HTR-8/SVneo (cell line): ENCODE measurements at regions not wholly inside any gene's neighbourhood (a gene's known extent, or its start where the extent isn't known, plus 50 kb on each side); places are given as distances from the start of the nearest gene placed in this dataset.
"Not testable (repeated sequence)": the region's sequence is repeated elsewhere in the genome, so short reads cannot be mapped to it uniquely, and the experiment has no call there.

Source experiments
- DNase-seq: peaks from one replicate; pipeline ENCODE4 v3.0.0; 2011; ENCODE audit warnings: low spot score, mixed read lengths; ENCODE audit not compliant: insufficient read length
- FAIRE-seq: peaks from 2 replicates; lab custom pipeline; 2011; peaks lifted over from hg19 to GRCh38; lab: Jason Lieb, UNC

DNA sequence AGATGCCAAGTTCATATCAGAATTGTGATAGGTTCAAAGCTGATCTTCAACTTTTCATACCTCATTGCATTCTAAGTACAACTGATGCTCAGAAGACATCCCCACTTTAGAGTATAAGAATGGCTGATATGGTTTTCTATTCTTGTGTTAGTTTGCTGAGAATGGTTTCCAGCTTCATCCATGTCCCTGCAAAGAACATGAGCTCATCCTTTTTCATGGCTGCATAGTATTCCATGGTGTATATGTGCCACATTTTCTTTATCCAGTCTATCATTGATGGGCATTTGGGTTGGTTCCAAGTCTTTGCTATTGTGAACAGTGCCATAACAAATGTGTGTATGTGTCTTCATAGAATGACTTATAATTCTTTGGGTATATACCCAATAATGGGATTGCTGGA lies 184.5 kb upstream of the RBM19 start:
- DNase-seq, FAIRE-seq: not testable (repeated sequence)

DNA sequence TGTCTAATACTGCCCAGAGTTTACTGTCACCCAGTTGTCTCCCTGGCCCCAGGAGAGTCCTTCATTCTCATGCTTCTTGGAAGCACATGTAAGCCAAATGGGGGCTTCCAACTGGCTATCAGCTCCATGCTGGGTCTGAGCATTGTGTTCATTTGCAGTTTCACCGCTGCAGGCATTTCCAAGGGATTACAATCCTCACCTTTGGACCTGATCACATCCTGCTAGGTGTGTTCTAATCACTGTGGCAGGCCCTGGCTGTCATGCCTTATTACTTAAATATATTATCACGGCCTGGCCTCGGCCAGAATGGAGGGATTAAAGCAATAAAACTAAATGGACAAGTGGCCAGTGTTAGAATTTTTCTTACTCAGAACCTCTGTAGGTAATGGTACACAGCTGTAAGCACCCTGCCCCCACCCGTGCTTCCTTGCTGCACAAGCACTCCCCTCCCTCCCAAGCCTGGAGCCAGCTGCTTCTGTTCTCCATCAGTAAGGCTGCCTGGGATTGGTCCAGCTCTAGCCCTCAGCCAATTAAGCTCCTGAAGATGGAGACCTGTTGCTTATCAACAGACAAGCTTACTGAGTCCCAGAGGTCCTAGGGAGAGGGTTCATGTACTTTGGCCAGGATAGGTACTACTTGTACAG lies 175.9 kb upstream of the RBM19 start:
- DNase-seq (no peak), FAIRE-seq (no peak)

DNA sequence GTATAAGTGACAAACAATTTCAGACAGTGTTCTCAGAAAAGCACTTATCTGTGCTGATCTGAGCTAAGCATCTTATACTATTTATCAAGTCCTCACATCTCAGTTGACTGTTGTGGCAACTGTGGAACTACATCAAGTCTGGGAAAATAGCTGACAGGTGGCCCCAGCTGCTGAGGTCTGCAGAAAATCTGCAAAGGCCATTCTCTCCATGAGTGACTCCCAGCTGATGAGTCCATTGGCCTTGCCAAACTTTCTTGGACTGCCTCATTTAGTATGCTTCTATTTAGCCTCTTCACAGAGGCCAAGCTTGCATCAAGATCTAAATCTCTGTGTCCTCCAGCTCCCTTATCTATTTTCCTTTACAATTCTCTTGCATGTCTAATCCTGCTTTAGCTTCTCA lies 174.5 kb upstream of the RBM19 start:
- FAIRE-seq (no peak), DNase-seq (no peak)

DNA sequence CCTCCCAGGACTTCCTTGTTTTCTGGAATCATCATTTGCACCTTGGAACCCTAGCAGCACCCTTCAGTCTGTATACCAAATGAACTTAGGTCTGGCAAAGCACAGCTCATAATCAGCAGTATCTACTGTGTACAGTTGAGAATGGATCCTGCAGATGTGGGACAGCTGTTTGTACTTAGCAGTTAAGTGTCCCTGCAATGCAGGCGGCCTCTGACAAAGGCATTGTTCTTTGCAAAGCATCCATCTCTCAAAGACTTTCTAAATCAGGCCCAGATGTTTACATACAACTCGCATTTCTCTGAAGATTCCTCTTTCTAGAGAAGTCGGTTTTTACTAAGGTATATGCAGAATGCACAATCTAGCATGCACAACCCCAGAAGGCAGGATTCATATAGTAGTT lies 170.5 kb upstream of the RBM19 start:
- no peak for DNase-seq
- no peak for FAIRE-seq

DNA sequence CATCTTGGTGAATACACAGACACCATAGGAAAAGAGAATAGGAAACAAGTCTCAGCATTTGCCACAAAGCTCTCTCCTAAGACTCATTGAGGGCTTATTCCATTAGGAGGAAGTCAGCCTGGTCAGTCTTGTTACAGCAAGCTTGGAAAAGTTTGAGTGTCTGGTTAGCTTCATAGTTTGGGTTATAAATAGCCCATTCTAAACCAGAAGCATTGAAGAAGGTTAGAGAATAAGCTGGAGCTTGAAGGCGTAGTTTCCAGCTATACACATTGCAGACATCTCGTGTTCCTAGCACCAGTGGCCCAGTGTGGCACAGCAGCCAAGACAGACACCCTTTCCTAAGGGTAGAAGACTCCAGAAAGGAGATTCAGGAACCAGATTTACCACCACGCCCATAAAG lies 168.8 kb upstream of the RBM19 start:
- DNase-seq (no peak), FAIRE-seq (no peak)

DNA sequence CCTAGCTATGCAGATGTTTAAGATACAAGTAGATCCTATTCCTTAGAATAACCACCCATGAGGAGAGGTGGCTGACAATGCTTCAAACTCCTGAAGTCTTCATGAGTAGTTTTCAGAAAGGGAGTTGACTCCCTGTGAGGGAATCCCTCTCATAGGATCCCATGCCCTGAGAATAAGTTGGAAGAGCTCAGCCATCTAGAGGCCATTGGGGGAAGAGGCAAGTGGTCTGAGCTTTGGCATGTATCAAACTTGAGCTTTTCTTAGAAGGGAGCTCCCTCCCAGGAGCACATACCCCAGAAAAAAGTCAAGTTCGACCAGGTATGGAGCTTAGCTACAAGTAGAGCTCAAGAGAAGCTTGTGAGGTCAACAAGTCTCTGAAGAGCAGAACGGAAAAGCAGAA lies 165.7 kb upstream of the RBM19 start:
- FAIRE-seq (no peak), DNase-seq (no peak)

DNA sequence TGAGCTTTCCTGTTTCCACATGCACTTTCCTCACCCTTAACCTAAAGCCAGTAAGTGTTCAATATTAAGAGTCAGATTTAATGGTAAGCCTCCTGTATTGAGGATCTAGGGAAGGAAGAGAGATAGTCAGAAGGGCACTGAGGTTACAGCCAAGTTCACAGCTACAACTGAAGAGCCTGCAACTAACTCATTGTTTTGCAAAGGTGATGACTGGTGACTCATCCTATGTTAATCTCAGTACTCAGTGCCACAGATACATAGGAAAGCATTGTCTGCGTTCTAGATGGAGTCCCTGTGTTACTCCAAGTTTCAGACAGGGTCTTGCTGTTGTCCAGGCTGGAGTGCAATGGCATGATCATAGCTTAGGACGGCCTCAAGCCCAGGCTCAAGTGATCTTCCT lies 157.0 kb upstream of the RBM19 start:
- no peak for FAIRE-seq

DNA sequence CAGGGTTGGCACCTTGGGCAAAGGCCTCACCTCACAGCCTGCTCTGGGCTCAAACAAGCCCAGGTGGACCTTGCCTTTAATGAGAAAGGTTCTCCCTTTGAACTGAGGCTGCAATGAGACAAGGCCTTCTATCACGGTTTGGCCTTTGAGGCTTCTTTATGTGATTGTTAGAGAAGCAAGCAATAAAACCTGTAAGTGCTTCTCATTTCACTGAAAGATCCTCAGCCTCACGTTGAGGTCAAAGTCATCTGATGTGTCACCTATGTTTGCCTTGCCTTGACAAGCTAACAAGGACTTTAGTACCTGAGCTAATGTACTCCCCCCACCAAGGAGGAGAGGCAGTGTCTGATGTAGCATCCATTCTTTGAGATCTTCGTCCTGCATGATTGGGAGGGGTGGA lies 155.9 kb upstream of the RBM19 start:
- DNase-seq (no peak), FAIRE-seq (no peak)

More for the DNA sequence above, 157.0 kb upstream of the RBM19 start:
- no peak for DNase-seq

DNA sequence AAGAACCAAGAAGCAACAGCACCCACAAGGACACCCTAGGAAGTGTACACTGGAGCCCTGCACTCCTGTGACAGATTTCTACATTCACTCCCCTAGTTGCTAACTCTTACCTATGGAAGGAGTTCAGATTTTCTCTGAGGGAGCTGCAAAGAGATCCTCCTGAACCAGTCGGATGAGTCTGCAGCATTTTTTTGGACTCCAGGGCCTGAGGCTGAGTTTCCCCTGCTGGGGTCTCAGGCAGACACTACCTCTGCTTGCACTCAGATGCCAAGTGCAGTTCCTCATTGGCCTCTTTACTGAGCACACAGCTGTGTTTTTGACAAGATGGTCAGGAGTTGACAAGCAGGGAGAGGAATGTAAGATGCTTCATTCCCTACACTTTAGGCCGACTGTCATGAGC lies 153.2 kb upstream of the RBM19 start:
- FAIRE-seq: no peak
- no peak for DNase-seq

DNA sequence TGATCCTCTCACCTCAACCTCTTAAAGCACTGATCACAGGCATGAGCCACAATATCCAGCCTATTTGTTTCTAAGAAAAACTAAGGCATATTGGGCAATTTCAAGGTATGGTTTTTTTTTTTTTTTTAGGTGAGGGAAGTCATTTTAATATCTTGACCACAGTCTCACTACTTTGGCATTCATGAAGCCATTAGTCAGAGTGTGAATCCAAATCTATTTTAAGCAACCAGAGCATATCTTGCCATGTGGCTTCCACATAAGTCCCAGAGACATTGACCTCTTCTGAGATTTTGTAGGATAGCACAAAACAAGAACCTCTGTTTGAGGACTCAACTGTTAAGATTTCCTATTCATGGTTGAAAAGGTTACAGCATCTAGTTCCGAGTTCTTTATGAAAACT lies 130.3 kb upstream of the RBM19 start:
- no peak for FAIRE-seq

DNA sequence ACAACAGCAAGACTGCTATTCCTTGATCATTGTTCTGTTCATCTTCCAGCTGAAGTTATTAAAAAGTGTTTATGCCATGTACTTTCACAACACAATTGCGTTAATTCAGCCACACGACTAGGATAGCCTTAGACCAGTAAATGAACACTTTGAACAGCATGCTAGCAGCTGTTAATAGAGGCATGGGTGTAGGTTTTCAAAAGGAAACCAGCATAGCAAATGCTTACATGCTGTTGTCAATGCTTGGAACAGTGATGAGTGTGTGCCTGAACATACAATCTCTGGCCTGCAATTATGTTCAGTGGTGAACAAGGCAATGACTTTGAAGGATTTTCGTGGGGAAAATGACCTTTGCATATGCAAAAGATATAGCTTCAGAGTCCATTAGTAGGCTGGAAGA lies 127.4 kb upstream of the RBM19 start:
- DNase-seq (no peak), FAIRE-seq (no peak)

More for the DNA sequence above, 130.3 kb upstream of the RBM19 start:
- no peak for DNase-seq

DNA sequence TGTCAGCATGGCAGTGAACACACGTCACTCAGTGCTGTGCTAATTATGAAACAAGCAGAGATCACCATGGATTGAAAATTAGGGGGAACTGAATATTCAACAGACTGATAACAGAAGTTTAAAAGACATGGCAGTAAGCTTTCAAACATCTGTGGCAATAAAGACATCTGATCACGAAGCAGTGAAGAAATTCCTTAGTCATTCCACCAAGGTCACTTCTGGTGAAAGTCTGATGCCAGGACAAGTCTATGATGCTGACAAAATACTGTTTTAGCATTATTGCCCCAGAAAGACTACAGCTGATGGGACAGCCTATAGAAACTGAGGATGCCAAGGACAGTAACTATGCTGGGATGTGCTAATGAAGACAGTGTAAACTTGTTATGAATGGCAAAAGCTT lies 126.9 kb upstream of the RBM19 start:
- no peak for DNase-seq

DNA sequence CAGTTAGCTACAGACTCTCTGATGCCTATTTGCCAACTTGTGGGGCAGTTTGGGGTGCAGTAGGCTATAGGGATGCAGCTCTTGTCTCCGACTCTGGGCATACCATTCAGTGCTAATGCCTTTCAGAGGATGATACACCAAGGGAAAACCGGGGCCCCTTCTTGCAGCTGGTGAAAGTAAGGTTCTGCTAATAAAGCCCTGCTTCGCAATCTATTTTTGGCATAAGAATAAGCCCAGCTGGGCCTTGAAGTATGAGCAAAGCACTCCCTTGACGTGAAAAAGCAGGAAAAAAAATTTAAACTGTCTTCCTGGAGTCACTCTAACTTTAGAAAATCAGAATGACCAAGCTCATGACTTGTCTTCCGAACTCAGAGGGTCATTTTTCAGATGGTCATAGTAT lies 124.1 kb upstream of the RBM19 start:
- FAIRE-seq (no peak), DNase-seq (no peak)

More for the DNA sequence above, 126.9 kb upstream of the RBM19 start:
- FAIRE-seq: no peak

DNA sequence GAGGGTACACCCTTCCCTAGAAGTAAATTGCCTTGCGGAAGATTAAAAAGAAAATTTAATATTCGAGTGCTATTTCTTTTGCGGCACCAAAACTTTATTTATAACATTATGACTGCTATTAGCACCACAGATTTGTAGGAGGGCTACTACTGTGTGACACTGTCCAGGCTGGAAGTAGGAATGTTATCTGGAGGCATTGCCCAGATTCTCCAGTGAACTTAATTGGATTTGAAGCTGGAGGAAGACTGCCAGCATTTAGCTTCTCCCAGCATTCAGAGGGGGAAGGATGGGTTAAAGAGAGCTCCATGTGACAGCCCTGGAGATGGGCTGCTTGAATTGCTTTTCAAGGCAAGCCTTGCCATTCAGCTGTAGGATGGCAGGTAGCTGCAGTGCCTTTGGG lies 107.0 kb upstream of the RBM19 start:
- DNase-seq (no peak), FAIRE-seq (no peak)

DNA sequence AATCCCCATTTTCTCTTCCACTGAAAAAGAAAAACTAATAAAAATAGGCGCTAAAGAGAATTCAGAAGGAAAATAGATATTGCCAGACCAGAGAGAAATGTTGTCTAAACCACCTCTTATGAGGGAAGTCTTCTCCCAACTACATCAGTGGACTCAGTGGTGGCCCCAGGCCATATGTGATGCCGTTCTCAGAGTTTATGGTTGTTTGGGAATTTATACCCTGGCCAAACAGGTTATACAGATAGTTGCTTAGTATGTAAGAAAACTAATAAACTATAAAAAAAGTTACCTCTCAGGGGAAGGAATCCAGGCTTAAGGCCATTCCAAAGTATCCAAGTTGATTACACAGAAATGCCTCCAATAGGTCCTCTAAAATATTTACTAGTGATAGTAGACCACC lies 103.4 kb upstream of the RBM19 start:
- FAIRE-seq: no peak
- no peak for DNase-seq

DNA sequence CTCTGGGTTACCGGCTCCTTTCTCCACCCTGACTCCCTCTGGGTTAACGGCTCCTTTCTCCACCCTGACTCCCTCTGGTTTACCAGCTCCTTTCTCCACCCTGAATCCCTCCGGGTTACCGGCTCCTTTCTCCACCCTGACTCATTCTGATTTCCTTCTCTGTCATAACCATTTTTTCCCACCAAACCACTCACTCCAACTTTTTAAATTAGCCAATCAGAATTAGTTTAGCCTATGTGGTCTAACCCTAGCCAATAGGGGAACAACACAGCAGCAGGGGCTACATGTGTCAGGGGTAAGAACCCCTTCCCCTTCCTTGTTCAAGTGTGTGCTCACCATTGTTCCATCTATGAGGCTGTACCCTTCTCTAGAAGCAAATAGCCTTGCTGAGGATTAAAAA lies 98.4 kb upstream of the RBM19 start:
- DNase-seq (no peak), FAIRE-seq (no peak)

DNA sequence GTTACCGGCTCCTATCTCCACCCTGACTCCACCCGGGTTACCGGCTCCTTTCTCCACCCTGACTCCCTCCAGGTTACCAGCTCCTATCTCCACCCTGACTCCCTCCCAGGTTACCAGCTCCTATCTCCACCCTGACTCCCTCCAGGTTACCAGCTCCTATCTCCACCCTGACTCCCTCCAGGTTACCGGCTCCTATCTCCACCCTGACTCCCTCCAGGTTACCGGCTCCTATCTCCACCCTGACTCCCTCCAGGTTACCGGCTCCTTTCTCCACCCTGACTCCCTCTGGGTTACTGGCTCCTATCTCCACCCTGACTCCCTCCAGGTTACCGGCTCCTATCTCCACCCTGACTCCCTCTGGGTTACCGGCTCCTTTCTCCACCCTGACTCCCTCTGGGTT lies 97.9 kb upstream of the RBM19 start:
- not testable (repeated sequence) for FAIRE-seq, DNase-seq

DNA sequence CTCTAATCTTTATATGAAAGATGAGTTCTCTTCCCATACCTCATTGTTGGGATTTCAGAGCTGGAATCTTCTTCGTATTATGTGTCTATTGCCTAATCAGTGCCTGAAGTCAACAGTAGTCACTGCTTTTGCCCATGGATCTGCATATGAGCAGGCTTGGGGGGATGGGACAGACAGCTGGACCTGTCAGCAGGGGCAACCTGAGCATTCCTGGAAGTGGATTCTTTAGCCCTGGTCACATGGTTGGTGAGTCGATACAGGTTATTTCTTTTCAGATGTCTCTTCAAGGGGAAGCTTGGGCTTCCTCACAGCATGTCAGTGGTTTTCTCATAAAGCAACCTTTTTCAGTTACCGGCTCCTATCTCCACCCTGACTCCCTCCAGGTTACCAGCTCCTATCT lies 97.3 kb upstream of the RBM19 start:
- FAIRE-seq: no peak

DNA sequence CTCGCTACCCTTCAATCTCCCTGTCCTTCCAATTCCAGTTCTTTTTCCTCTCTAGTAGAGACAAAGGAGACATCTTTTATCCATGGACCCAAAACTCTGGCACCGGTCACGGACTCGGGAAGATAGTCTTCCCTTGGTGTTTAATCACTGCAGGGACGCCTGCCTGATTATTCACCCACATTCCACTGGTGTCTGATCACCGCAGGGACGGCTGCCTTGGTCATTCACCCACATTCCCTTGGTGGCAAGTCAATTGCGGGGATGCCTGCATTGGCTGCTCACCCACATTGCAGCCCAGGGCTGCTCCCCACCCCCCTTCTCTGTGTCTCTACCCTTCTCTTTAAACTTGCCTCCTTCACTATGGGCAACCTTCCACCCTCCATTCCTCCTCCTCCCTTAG lies 90.2 kb upstream of the RBM19 start:
- DNase-seq, FAIRE-seq: not testable (repeated sequence)

More for the DNA sequence above, 97.3 kb upstream of the RBM19 start:
- DNase-seq: no peak

DNA sequence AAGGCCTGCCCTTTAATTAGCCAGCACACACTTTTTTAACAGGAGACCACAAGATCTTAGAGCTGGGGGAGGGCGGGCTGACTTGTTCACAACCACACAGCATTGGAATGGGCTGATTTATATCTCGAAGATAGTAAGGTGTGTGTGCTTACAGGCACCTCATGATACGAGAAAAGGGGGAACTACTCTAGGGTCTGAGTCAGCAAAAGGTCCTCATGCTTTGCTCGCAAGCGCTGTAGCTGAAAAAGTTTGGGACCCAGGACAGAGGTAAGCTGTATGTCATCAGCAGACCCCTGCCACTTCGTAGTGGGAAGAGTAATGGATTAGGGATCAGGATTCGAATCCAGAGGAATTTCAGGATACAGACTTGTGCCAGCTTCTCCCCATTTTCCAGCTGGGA lies 88.9 kb upstream of the RBM19 start:
- DNase-seq: no peak
- FAIRE-seq: no peak

DNA sequence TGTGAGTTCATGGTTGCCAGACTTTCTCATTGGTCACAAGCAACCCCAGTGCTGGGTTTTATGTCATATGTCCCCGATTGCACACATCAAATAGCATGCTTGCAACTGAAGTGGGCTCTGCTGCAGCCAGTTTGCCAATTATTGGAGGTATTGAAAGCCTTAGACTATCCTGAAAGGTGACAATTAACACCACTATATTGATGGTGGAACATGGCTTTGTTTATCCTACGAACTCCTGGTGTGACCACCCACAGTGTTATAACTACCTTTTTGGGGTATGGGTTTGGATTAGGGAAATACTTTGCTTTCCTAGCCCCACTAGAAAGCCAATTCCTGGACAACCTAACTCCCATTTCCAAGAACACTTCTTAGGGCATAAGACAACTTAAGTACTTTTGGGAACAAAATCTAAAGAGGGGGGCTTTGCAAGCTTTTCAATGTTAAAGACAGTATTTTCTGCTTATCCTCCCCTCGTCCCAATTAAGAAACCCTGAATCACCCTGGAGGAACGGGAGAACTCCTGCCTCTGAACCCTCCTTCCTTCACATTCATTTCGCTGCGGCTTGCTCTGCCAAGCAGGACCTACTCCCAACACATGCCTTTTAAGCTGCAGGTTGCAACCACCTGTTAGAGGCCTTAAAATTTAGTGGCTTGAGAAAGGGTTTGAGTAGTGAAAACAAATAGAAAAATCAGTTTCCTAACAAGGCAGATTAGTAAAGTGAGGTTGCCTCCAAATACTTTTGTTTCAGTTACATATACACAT lies 80.3 kb upstream of the RBM19 start:
- no peak for DNase-seq

DNA sequence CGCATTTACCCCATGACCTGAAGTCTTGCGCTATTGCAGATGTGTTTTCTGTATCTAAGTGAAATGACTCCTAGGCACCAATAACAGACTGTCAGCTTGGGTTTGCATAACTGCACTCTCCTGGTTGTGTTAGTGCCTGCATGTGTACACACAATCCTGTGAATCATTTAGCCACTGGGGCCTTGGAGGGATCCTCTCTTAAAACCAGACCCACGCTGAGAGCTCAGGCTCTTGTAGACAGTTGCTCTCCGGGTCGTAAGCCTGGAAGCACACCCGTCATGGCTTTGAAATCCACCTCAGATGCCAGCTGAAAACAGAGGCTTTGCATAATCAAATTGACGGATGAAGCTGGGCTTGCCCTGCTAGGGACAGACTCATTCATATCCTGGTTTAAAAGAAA lies 79.2 kb upstream of the RBM19 start:
- no peak for FAIRE-seq
- no peak for DNase-seq

More for the DNA sequence above, 80.3 kb upstream of the RBM19 start:
- no peak for FAIRE-seq
